GM23338 (cell line): ENCODE measurements at regions not wholly inside any gene's neighbourhood (a gene's known extent, or its start where the extent isn't known, plus 50 kb on each side); places are given as distances from the start of the nearest gene placed in this dataset.

ENCODE experiments used
- ATAC-seq: fragments of 200-7000 bp; cut with Tn5 transposase; 3 replicates; pipeline ENCODE4 v1.9.1; 2020
- DNase-seq: peaks from one replicate; pipeline ENCODE4 v3.0.0-alpha.2; 2015; ENCODE audit warnings: low spot score
- H2AFZ ChIP-seq: fragments of 200-600 bp; sonication (generic); 2 replicates; pipeline ENCODE4 v1.8.0; 2016; ENCODE audit warnings: antibody characterized with exemption, mild to moderate bottlenecking, moderate library complexity
- H3F3A ChIP-seq: fragments of 200-600 bp; sonication (generic); replicated peaks from 2 replicates; pipeline ENCODE4 v1.8.0; 2017; ENCODE audit warnings: antibody characterized with exemption, mixed run types, low read depth
- H3K27ac ChIP-seq: fragments of 200-600 bp; sonication (generic); 2 replicates; pipeline ENCODE4 v1.6.1; 2016; ENCODE audit warnings: low read depth
- H3K27me3 ChIP-seq: fragments of 200-600 bp; sonication (generic); 2 replicates; pipeline ENCODE4 v1.8.0; 2016; ENCODE audit warnings: mild to moderate bottlenecking, mixed run types, moderate library complexity; ENCODE audit not compliant: insufficient read depth
- H3K36me3 ChIP-seq: fragments of 200-600 bp; sonication (generic); 2 replicates; pipeline ENCODE4 v1.8.0; 2016; ENCODE audit warnings: mild to moderate bottlenecking; ENCODE audit not compliant: insufficient read depth
- H3K4me1 ChIP-seq: fragments of 200-600 bp; sonication (generic); 2 replicates; pipeline ENCODE4 v1.8.0; 2016; ENCODE audit warnings: mild to moderate bottlenecking, moderate library complexity; ENCODE audit not compliant: insufficient read depth
- H3K4me2 ChIP-seq: fragments of 200-600 bp; sonication (generic); 2 replicates; pipeline ENCODE4 v1.7.1; 2017; ENCODE audit warnings: mixed run types
- H3K4me3 ChIP-seq: fragments of 200-600 bp; sonication (generic); 2 replicates; pipeline ENCODE4 v1.6.1; 2016; ENCODE audit warnings: mixed run types
- H3K79me2 ChIP-seq: fragments of 200-600 bp; sonication (generic); replicated peaks from 2 replicates; pipeline ENCODE4 v1.8.0; 2017; ENCODE audit warnings: mild to moderate bottlenecking; ENCODE audit not compliant: insufficient read depth
- H3K9me2 ChIP-seq: fragments of 200-600 bp; sonication (generic); 2 replicates; pipeline ENCODE4 v1.8.0; 2017; ENCODE audit not compliant: insufficient read depth
- H4K20me1 ChIP-seq: fragments of 200-600 bp; sonication (generic); replicated peaks from 2 replicates; pipeline ENCODE4 v1.8.0; 2017; ENCODE audit warnings: mild to moderate bottlenecking; ENCODE audit not compliant: insufficient read depth
- H3K27ac Mint-ChIP-seq: 2 replicates; pipeline ENCODE4 v1.8.0; 2020; ENCODE audit warnings: inconsistent platforms, mild to moderate bottlenecking, moderate library complexity, mixed read lengths
- H3K27me3 Mint-ChIP-seq: 3 replicates; pipeline ENCODE4 v1.8.0; 2022; ENCODE audit warnings: low read depth, mild to moderate bottlenecking, moderate library complexity, mixed read lengths, inconsistent platforms; ENCODE audit not compliant: insufficient read depth, poor library complexity
- H3K36me3 Mint-ChIP-seq: 3 replicates; pipeline ENCODE4 v1.8.0; 2021; ENCODE audit warnings: low read depth, mild to moderate bottlenecking, inconsistent platforms, moderate library complexity, mixed read lengths
- H3K4me1 Mint-ChIP-seq: 3 replicates; pipeline ENCODE4 v1.8.0; 2020; ENCODE audit warnings: mild to moderate bottlenecking, inconsistent platforms, mixed read lengths
- H3K4me3 Mint-ChIP-seq: 3 replicates; pipeline ENCODE4 v1.8.0; 2021; ENCODE audit warnings: moderate library complexity, mild to moderate bottlenecking, inconsistent platforms, mixed read lengths
- H3K9me3 Mint-ChIP-seq: 3 replicates; pipeline ENCODE4 v1.8.0; 2020; ENCODE audit warnings: moderate library complexity, mild to moderate bottlenecking, inconsistent platforms, mixed read lengths
- CREB1 ChIP-seq: fragments of 250-450 bp; sonication (Bioruptor Pico); IDR thresholded peaks from 2 replicates; pipeline ENCODE4 v1.5.0; 2020; ENCODE audit warnings: low read depth, mild to moderate bottlenecking, moderate library complexity
- CTCF ChIP-seq, 2 experiments: fragments of 200-600 bp in 1 of 2; sonication (generic) in 1 of 2; conservative IDR thresholded peaks; 2 replicates each; pipeline versions ENCODE4 v1.5.1 to v1.6.1; 2016 to 2017; ENCODE audit warnings: antibody characterized with exemption in 2 of 2, low read depth in 2 of 2, mild to moderate bottlenecking in 2 of 2, moderate library complexity in 1 of 2
- ETS1 ChIP-seq: IDR thresholded peaks from 2 replicates; pipeline ENCODE4 v1.6.1; 2016; ENCODE audit warnings: antibody characterized with exemption
- EZH2 ChIP-seq: fragments of 200-600 bp; sonication (generic); IDR thresholded peaks from one replicate; pipeline ENCODE4 v1.8.0; 2017; ENCODE audit warnings: antibody characterized with exemption, mild to moderate bottlenecking, low read depth; ENCODE audit not compliant: unreplicated experiment
- EZH2phosphoT487 ChIP-seq: fragments of 200-600 bp; sonication (generic); IDR thresholded peaks from one replicate; pipeline ENCODE4 v1.8.1; 2018; ENCODE audit warnings: antibody characterized with exemption; ENCODE audit not compliant: unreplicated experiment
- JUNB ChIP-seq: IDR thresholded peaks from one replicate; pipeline ENCODE4 v1.6.1; 2016; ENCODE audit warnings: antibody characterized with exemption; ENCODE audit not compliant: unreplicated experiment
- NANOG ChIP-seq: IDR thresholded peaks from 2 replicates; pipeline ENCODE4 v1.6.1; 2016; ENCODE audit warnings: antibody characterized with exemption, borderline replicate concordance
- POLR2AphosphoS5 ChIP-seq: IDR thresholded peaks from 2 replicates; pipeline ENCODE4 v1.6.1; 2016; ENCODE audit warnings: antibody characterized with exemption, low read depth
- REST ChIP-seq: IDR thresholded peaks from one replicate; pipeline ENCODE4 v1.6.1; 2018; ENCODE audit warnings: antibody characterized with exemption; ENCODE audit not compliant: unreplicated experiment
- STAT1 ChIP-seq: IDR thresholded peaks from one replicate; pipeline ENCODE4 v1.6.1; 2016; ENCODE audit warnings: antibody characterized with exemption; ENCODE audit not compliant: unreplicated experiment
- ZNF114 ChIP-seq: fragments of 250-450 bp; sonication (Bioruptor Pico); IDR thresholded peaks from 2 replicates; pipeline ENCODE4 v1.5.0; 2020; ENCODE audit warnings: mild to moderate bottlenecking, moderate library complexity
- ZNF331 ChIP-seq: fragments of 250-450 bp; sonication (Bioruptor Pico); IDR thresholded peaks from 2 replicates; pipeline ENCODE4 v1.5.0; 2020; ENCODE audit warnings: low read depth, mild to moderate bottlenecking, moderate library complexity
- ZNF462 ChIP-seq: fragments of 250-450 bp; sonication (Bioruptor Pico); IDR thresholded peaks from 2 replicates; pipeline ENCODE4 v1.5.0; 2020; ENCODE audit warnings: mild to moderate bottlenecking, moderate library complexity

- H4K20me1 ChIP-seq, result no peaks in the 10 kb centered on the region
- H3K27me3 ChIP-seq, result no peaks in the 10 kb centered on the region
- H3F3A ChIP-seq, result no peaks in the 10 kb centered on the region
- Mint-ChIP-seq H3K36me3 (no peaks in the 10 kb centered on the region), H3K4me1 (peaks cover 4% of the 10 kb centered on the region; the same call in 1 of the 3 replicates), H3K27me3 (peaks cover 4% of the 10 kb centered on the region), H3K4me3 (no peak overlapping the region), H3K9me3 (no peaks in the 10 kb centered on the region), H3K27ac (no peak overlapping the region)
- H3K9me2 ChIP-seq, result no peaks in the 10 kb centered on the region
- H3K4me1 ChIP-seq, result no peaks in the 10 kb centered on the region
- H3K27ac ChIP-seq, result no peak overlapping the region
- H3K79me2 ChIP-seq, result no peaks in the 10 kb centered on the region
- no peaks in the 10 kb centered on the region for H3K36me3 ChIP-seq
- DNase-seq, result no peak
- no peak overlapping the region for H2AFZ ChIP-seq
- H3K4me2 ChIP-seq, result no peak overlapping the region
- ATAC-seq, result no peak
- no peak overlapping the region for H3K4me3 ChIP-seq
- no peak for TF ChIP-seq CREB1 (CRISPR knock-in tag)
- TF ChIP-seq REST, result no peak
- no peak for TF ChIP-seq ZNF331
- TF ChIP-seq JUNB, result no peak
- TF ChIP-seq EZH2, result no peak
- TF ChIP-seq STAT1, result no peak
- TF ChIP-seq ZNF462 (CRISPR knock-in tag), result no peak
- no peak for TF ChIP-seq POLR2AphosphoS5
- no peak for TF ChIP-seq ZNF114 (CRISPR knock-in tag)
- TF ChIP-seq EZH2phosphoT487, result no peak
- no peak for TF ChIP-seq ETS1
- TF ChIP-seq CTCF (conservative IDR thresholded peaks at IDR 0.05; ENCODE audit: low read depth in 2 of 2), result no peak
- no peak for TF ChIP-seq NANOG
Measured at GRCh38 chr20:51128198-51128597, 105.3 kb upstream of the KCNG1 start.
